ENCODE measurements at regions not wholly inside any gene's neighbourhood (a gene's known extent, or its start where the extent isn't known, plus 50 kb on each side); places are given as distances from the start of the nearest gene placed in this dataset.

DNA sequence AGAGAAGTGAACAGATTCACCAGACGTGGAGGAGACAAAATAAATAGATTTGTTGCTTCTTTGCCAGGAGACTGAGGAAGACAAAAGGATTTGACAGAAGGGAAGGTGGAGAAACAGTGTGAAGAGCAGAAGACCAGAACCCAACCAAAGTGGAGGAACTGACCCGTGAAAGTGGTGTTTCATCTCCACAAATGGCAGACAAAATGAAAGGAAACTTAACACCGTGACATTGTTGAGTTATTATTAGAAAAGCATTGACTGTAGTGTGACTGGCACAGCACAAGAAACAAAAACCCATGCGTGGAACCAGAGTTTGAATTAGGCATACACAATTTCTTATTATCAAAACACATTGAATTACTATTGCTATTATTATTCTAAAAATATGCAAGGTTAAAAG is 518.1 kb downstream of the TMEM121 start:
- TF ChIP-seq CTCF (IDR thresholded peaks at IDR 0.05) (no peak), EZH2 (IDR thresholded peaks at IDR 0.05; ENCODE audit: borderline replicate concordance, insufficient read depth, low read depth, low read length, poor library complexity, severe bottlenecking) (no peak)
